DOHH2 (cell line): ENCODE measurements at regions not wholly inside any gene's neighbourhood (a gene's known extent, or its start where the extent isn't known, plus 50 kb on each side); places are given as distances from the start of the nearest gene placed in this dataset.

Source experiments
- EZH2phosphoT487 ChIP-seq: fragments of 200-600 bp; sonication (generic); IDR thresholded peaks from 2 replicates; pipeline ENCODE4 v1.6.1; 2017; ENCODE audit warnings: borderline replicate concordance, mild to moderate bottlenecking, antibody characterized with exemption, low read length, moderate library complexity, mixed read lengths
- TF ChIP-seq, protein P1 (sequence below): fragments of 200-600 bp; sonication (generic); IDR thresholded peaks from one replicate; pipeline ENCODE4 v1.5.1; 2014; ENCODE audit warnings: antibody characterized with exemption, mild to moderate bottlenecking, low read depth, low read length; ENCODE audit not compliant: poor library complexity, severe bottlenecking

GRCh38 chr1:81618376-81618775 is 182.4 kb upstream of the ADGRL2 start:
- TF ChIP-seq, protein P1, sequence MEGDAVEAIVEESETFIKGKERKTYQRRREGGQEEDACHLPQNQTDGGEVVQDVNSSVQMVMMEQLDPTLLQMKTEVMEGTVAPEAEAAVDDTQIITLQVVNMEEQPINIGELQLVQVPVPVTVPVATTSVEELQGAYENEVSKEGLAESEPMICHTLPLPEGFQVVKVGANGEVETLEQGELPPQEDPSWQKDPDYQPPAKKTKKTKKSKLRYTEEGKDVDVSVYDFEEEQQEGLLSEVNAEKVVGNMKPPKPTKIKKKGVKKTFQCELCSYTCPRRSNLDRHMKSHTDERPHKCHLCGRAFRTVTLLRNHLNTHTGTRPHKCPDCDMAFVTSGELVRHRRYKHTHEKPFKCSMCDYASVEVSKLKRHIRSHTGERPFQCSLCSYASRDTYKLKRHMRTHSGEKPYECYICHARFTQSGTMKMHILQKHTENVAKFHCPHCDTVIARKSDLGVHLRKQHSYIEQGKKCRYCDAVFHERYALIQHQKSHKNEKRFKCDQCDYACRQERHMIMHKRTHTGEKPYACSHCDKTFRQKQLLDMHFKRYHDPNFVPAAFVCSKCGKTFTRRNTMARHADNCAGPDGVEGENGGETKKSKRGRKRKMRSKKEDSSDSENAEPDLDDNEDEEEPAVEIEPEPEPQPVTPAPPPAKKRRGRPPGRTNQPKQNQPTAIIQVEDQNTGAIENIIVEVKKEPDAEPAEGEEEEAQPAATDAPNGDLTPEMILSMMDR = no peak
- TF ChIP-seq EZH2phosphoT487 = no peak
